Suprapubic skin (tissue), 4 donors: ENCODE measurements at regions not wholly inside any gene's neighbourhood (a gene's known extent, or its start where the extent isn't known, plus 50 kb on each side); places are given as distances from the start of the nearest gene placed in this dataset.
"Not testable (repeated sequence)": the region's sequence is repeated elsewhere in the genome, so short reads cannot be mapped to it uniquely, and the experiment has no call there.

Source experiments
- POLR2A ChIP-seq, 2 donors: fragments of 450-650 bp; IDR thresholded peaks; one replicate each; pipeline ENCODE4 v1.6.1; 2017; ENCODE audit warnings: antibody characterized with exemption in 2 of 2, mild to moderate bottlenecking in 2 of 2, moderate library complexity in 2 of 2
- POLR2AphosphoS5 ChIP-seq, 3 donors: sonication (generic); formaldehyde crosslinking; IDR thresholded peaks; one replicate each; pipeline ENCODE4 v1.6.1; 2017; ENCODE audit warnings: antibody characterized with exemption in 3 of 3

GRCh38 chr1:30658375-30658774, 65.0 kb downstream of the MATN1 start:
- TF ChIP-seq POLR2A, POLR2AphosphoS5 (IDR thresholded peaks at IDR 0.05): not testable (repeated sequence)
